Esophagus muscularis mucosa (tissue), 4 donors: ENCODE measurements at regions not wholly inside any gene's neighbourhood (a gene's known extent, or its start where the extent isn't known, plus 50 kb on each side); places are given as distances from the start of the nearest gene placed in this dataset.

ENCODE experiments used
- DNase-seq: peaks from one replicate; pipeline ENCODE4 v3.0.0-alpha.2; 2017; ENCODE audit errors: extremely low spot score
- H3K27ac ChIP-seq, 4 donors: fragments of 200-600 bp; sonication (generic); replicated peaks in 1 of 4; 1 replicate in 3 of 4; 2 replicates in 1 of 4; pipeline ENCODE4 v1.5.1; 2016 to 2019; ENCODE audit warnings: mild to moderate bottlenecking in 1 of 4
- H3K27me3 ChIP-seq, 4 donors: fragments of 200-600 bp; sonication (generic); one replicate each; pipeline versions ENCODE4 v1.5.1 to v1.6.0; 2016 to 2019
- H3K36me3 ChIP-seq, 4 donors: fragments of 200-600 bp; sonication (generic); one replicate each; pipeline ENCODE4 v1.5.1; 2016 to 2019
- H3K4me1 ChIP-seq, 4 donors: fragments of 200-600 bp; sonication (generic); one replicate each; pipeline ENCODE4 v1.5.1; 2016 to 2019
- H3K4me3 ChIP-seq, 4 donors: fragments of 200-600 bp; sonication (generic); 1 replicate in 2 of 4; 2 replicates in 2 of 4; pipeline ENCODE4 v1.5.1; 2016 to 2019; ENCODE audit warnings: mild to moderate bottlenecking in 4 of 4, moderate library complexity in 1 of 4
- H3K9me3 ChIP-seq, 4 donors: fragments of 200-600 bp; sonication (generic); 1 replicate in 3 of 4; 2 replicates in 1 of 4; pipeline ENCODE4 v1.5.1; 2016 to 2019
- CTCF ChIP-seq, 3 experiments: fragments of 200-600 bp in 2 of 3; fragments of 450-650 bp in 1 of 3; sonication (generic) in 2 of 3; IDR thresholded peaks; one replicate each; pipeline ENCODE4 v1.5.1; 2017 to 2019; ENCODE audit warnings: antibody characterized with exemption in 3 of 3, mild to moderate bottlenecking in 2 of 3, moderate library complexity in 1 of 3
- EP300 ChIP-seq: sonication (generic); formaldehyde crosslinking; IDR thresholded peaks from one replicate; pipeline ENCODE4 v1.6.1; 2017; ENCODE audit warnings: antibody characterized with exemption
- POLR2A ChIP-seq: fragments of 450-650 bp; IDR thresholded peaks from one replicate; pipeline ENCODE4 v1.6.1; 2017; ENCODE audit warnings: antibody characterized with exemption, moderate library complexity, mild to moderate bottlenecking, low read depth
- POLR2AphosphoS5 ChIP-seq, 2 donors: sonication (generic); formaldehyde crosslinking; IDR thresholded peaks; one replicate each; pipeline ENCODE4 v1.6.1; 2017; ENCODE audit warnings: antibody characterized with exemption in 2 of 2
- WGBS: methylation state at CpG from one replicate; pipeline ENCODE4 v1.1.5; 2018; 5-methylcytosine and 5-hydroxymethylcytosine counted together
- intact Hi-C: fragments of 100-400 bp; cut with DNase I; formaldehyde crosslinking; loops from one replicate; pipeline ENCODE4 v1.15.1; 2023

- H3K4me1 ChIP-seq = no peaks in the 10 kb centered on the region
- DNase-seq = no peak
These were observed 244.4 kb downstream of the NEDD1 start for GRCh38 chr12:97151481-97151880.

GRCh38 chr12:97159377-97159776 lies 252.3 kb downstream of the NEDD1 start:
- Histone ChIP-seq H3K4me3 (no peak overlapping the region), H3K27ac (no peak overlapping the region), H3K9me3 (no peaks in the 10 kb centered on the region), H3K27me3 (no peaks in the 10 kb centered on the region), H3K4me1 (no peaks in the 10 kb centered on the region), H3K36me3 (no peaks in the 10 kb centered on the region)
- no peak for TF ChIP-seq EP300
- no peak for DNase-seq
- WGBS = 81% methylated on average over 5 of the region's 5 CpGs
- intact Hi-C loops = loop anchor here (10.0 kb wide), 1 partner anchor 145 kb away; no protein-coding TSS in a partner anchor

More at GRCh38 chr12:97151481-97151880, 244.4 kb downstream of the NEDD1 start:
- no peak for TF ChIP-seq POLR2AphosphoS5 (IDR thresholded peaks at IDR 0.05)
- 41% methylated on average over 1 of the region's 1 CpG for WGBS
- Histone ChIP-seq H3K36me3 (no peaks in the 10 kb centered on the region), H3K4me3 (no peak overlapping the region), H3K9me3 (no peaks in the 10 kb centered on the region), H3K27ac (no peak overlapping the region), H3K27me3 (no peaks in the 10 kb centered on the region)
- intact Hi-C loops = loop anchor here (10.0 kb wide), 1 partner anchor 153 kb away; no protein-coding TSS in a partner anchor

GRCh38 chr12:97160277-97160676 lies 253.2 kb downstream of the NEDD1 start:
- no peaks in the 10 kb centered on the region for H3K4me1 ChIP-seq
- WGBS = 90% methylated on average over 2 of the region's 2 CpGs
- DNase-seq = no peak
- no peaks in the 10 kb centered on the region for H3K9me3 ChIP-seq
- intact Hi-C loops = no loop called here
- H3K4me3 ChIP-seq = no peak overlapping the region
- H3K36me3 ChIP-seq = no peaks in the 10 kb centered on the region
- no peaks in the 10 kb centered on the region for H3K27me3 ChIP-seq
- H3K27ac ChIP-seq = no peak overlapping the region
- no peak for TF ChIP-seq EP300
- no peak for TF ChIP-seq CTCF (IDR thresholded peaks at IDR 0.05)
- no peak for TF ChIP-seq POLR2A

- H3K4me1 ChIP-seq = no peaks in the 10 kb centered on the region
- no peak overlapping the region for H3K4me3 ChIP-seq
- intact Hi-C loops = no loop called here
- no peaks in the 10 kb centered on the region for H3K27me3 ChIP-seq
- H3K36me3 ChIP-seq = no peaks in the 10 kb centered on the region
- no peak overlapping the region for H3K27ac ChIP-seq
- TF ChIP-seq CTCF (IDR thresholded peaks at IDR 0.05) (no peak), POLR2AphosphoS5 (IDR thresholded peaks at IDR 0.05) (no peak), EP300 (no peak), POLR2A (no peak)
- DNase-seq = no peak
- WGBS = 63% methylated on average over 1 of the region's 1 CpG
- no peaks in the 10 kb centered on the region for H3K9me3 ChIP-seq
These were observed 255.1 kb downstream of the NEDD1 start for GRCh38 chr12:97162173-97162572.

- Histone ChIP-seq H3K9me3 (no peaks in the 10 kb centered on the region), H3K27me3 (no peaks in the 10 kb centered on the region), H3K4me1 (peaks cover 0 to 5% (median 0%) of the 10 kb centered on the region in 4 donors), H3K27ac (no peak overlapping the region), H3K4me3 (no peak overlapping the region), H3K36me3 (no peaks in the 10 kb centered on the region)
- no peak for TF ChIP-seq CTCF (IDR thresholded peaks at IDR 0.05)
- no peak for TF ChIP-seq POLR2A
- no peak for TF ChIP-seq POLR2AphosphoS5 (IDR thresholded peaks at IDR 0.05)
- no peak for TF ChIP-seq EP300
- WGBS = 69% methylated on average over 3 of the region's 3 CpGs
- intact Hi-C loops = no loop called here
- DNase-seq = no peak
These were observed 257.9 kb downstream of the NEDD1 start for GRCh38 chr12:97164936-97165335.

- H3K36me3 ChIP-seq = no peaks in the 10 kb centered on the region
- TF ChIP-seq POLR2A = no peak
- peaks cover 0 to 8% (median 0%) of the 10 kb centered on the region in 4 donors for H3K4me1 ChIP-seq
- H3K4me3 ChIP-seq = no peak overlapping the region
- no peak for DNase-seq
- H3K27ac ChIP-seq = no peak overlapping the region
- H3K27me3 ChIP-seq = no peaks in the 10 kb centered on the region
- WGBS = 84% methylated on average over 4 of the region's 4 CpGs
- no peaks in the 10 kb centered on the region for H3K9me3 ChIP-seq
- intact Hi-C loops = no loop called here
These were observed 260.5 kb downstream of the NEDD1 start for GRCh38 chr12:97167598-97167997.
